ENCODE measurements at regions not wholly inside any gene's neighbourhood (a gene's known extent, or its start where the extent isn't known, plus 50 kb on each side); places are given as distances from the start of the nearest gene placed in this dataset.
A peak's percentile ranks its signal among the peaks of the same experiment; 100 is the strongest.

- no peak for FAIRE-seq
- no peak overlapping the region for H4K8ac ChIP-seq (ENCODE audit: extremely low read depth, insufficient read depth, low read length)
- H3K9ac ChIP-seq (replicated peaks in 1 of 4; ENCODE audit: extremely low read depth in 1 of 4, low read depth in 3 of 4, low read length in 3 of 4): no peak overlapping the region
- no peak overlapping the region for H2BK120ac ChIP-seq (replicated peaks; ENCODE audit: low read depth, low read length)
- no peak overlapping the region for H2BK5ac ChIP-seq (ENCODE audit: low read depth, low read length)
- H3K4ac ChIP-seq (replicated peaks; ENCODE audit: insufficient read length, low read depth, low read length): no peak overlapping the region
- no peak overlapping the region for H3K14ac ChIP-seq (ENCODE audit: insufficient read length)
- no peak overlapping the region for H3K27ac ChIP-seq (ENCODE audit: low read depth, low read length)
- no peak for DNase-seq (ENCODE audit: low read depth in 1 of 2, low spot score in 2 of 2)
- H2BK15ac ChIP-seq (ENCODE audit: low read length): no peak overlapping the region
- no peak overlapping the region for H2AFZ ChIP-seq (ENCODE audit: low read length)
- CTCF ChIA-PET (ENCODE audit: partially characterized antibody): interaction anchor here (0.7 to 0.9 kb wide), 2 partner anchors 10 to 35 kb away, joined by 3 read pairs; no protein-coding TSS in a partner anchor
- H3K4me3 ChIP-seq (ENCODE audit: extremely low read depth in 1 of 4, insufficient read depth in 2 of 4, low read depth in 3 of 4, low read length in 4 of 4): no peak overlapping the region
- no peaks in the 10 kb centered on the region for H3K27me3 ChIP-seq (replicated peaks in 1 of 4; ENCODE audit: control insufficient read depth in 3 of 4, extremely low read depth in 1 of 4, insufficient read depth in 3 of 4, low read length in 3 of 4)
- no peaks in the 10 kb centered on the region for H3K79me1 ChIP-seq (ENCODE audit: low read depth, low read length)
- H3K9me3 ChIP-seq (ENCODE audit: insufficient read depth in 2 of 2, low read depth in 1 of 2, low read length in 1 of 2): no peaks in the 10 kb centered on the region
- no peak overlapping the region for H2BK12ac ChIP-seq (ENCODE audit: low read depth, low read length)
- TF ChIP-seq SRF (IDR thresholded peaks at IDR 0.05; ENCODE audit: low read depth, low read length): peak; percentile 36; the same call in 1 of the 2 replicates
- no peak for TF ChIP-seq EGR1 (IDR thresholded peaks at IDR 0.05; ENCODE audit: borderline replicate concordance, low read depth, low read length)
- no peaks in the 10 kb centered on the region for H3K23me2 ChIP-seq (ENCODE audit: low read depth, low read length)
- no peak overlapping the region for H3K56ac ChIP-seq (replicated peaks; ENCODE audit: insufficient read length, low read depth, low read length)
- no peak overlapping the region for H2BK20ac ChIP-seq (ENCODE audit: low read length)
- 89% methylated on average over 6 of the region's 6 CpGs; no CpG with 5 or more reads in 1 of the 2 experiments for WGBS, 2 experiments (ENCODE audit: extremely low coverage in 1 of 2, insufficient coverage in 1 of 2, insufficient read length in 1 of 2, insufficient replicate concordance in 2 of 2, low coverage in 1 of 2, low lambda C conversion rate in 2 of 2, missing lambda C conversion rate in 1 of 2)
- no peak overlapping the region for H3K4me2 ChIP-seq (ENCODE audit: insufficient read depth in 1 of 2, low read depth in 2 of 2, low read length in 2 of 2)
- no peaks in the 10 kb centered on the region for H3K79me2 ChIP-seq (ENCODE audit: control insufficient read depth in 1 of 2, insufficient read depth in 2 of 2, low read length in 2 of 2)
- H3K36me3 ChIP-seq (ENCODE audit: control insufficient read depth in 2 of 4, insufficient read depth in 4 of 4, low read length in 3 of 4): no peaks in the 10 kb centered on the region
- no peak overlapping the region for H4K91ac ChIP-seq (replicated peaks; ENCODE audit: insufficient read length, low read length)
- no peak overlapping the region for H3K23ac ChIP-seq (ENCODE audit: insufficient read length)
- H4K20me1 ChIP-seq (replicated peaks in 1 of 2; ENCODE audit: control insufficient read depth in 1 of 2, insufficient read depth in 2 of 2, low read length in 2 of 2): no peaks in the 10 kb centered on the region
- H2AK5ac ChIP-seq (ENCODE audit: low read depth, low read length): no peak overlapping the region
- H4K5ac ChIP-seq (ENCODE audit: insufficient read length, low read depth, low read length): no peak overlapping the region
- POLR2A ChIA-PET (ENCODE audit: partially characterized antibody): no interaction called here
- H3K18ac ChIP-seq (ENCODE audit: extremely low read depth, low read length): no peak overlapping the region
- H3K4me1 ChIP-seq (replicated peaks in 1 of 4; ENCODE audit: control insufficient read depth in 3 of 4, insufficient read depth in 4 of 4, low read length in 3 of 4): no peaks in the 10 kb centered on the region
Observed at GRCh38 chr6:149211046-149211571, 106.4 kb upstream of the TAB2 start.

Data from H1 (cell line).